LNCaP clone FGC (cell line): ENCODE measurements at regions not wholly inside any gene's neighbourhood (a gene's known extent, or its start where the extent isn't known, plus 50 kb on each side); places are given as distances from the start of the nearest gene placed in this dataset.
A peak's percentile ranks its signal among the peaks of the same experiment; 100 is the strongest.

ENCODE experiments used
- DNase-seq: peaks from one replicate; pipeline ENCODE4 v3.0.0-alpha.2; 2011; ENCODE audit warnings: low read depth
- H3K4me3 ChIP-seq: 2 replicates; pipeline ENCODE4 v1.5.1; 2011; ENCODE audit warnings: mild to moderate bottlenecking, low read depth, low read length, control low read depth
- TF ChIP-seq, protein P1 (sequence below): IDR thresholded peaks from 2 replicates; pipeline ENCODE4 v1.5.1; 2012; ENCODE audit warnings: mild to moderate bottlenecking; ENCODE audit not compliant: control insufficient read depth, insufficient read depth; ENCODE audit errors: extremely low read depth

DNA sequence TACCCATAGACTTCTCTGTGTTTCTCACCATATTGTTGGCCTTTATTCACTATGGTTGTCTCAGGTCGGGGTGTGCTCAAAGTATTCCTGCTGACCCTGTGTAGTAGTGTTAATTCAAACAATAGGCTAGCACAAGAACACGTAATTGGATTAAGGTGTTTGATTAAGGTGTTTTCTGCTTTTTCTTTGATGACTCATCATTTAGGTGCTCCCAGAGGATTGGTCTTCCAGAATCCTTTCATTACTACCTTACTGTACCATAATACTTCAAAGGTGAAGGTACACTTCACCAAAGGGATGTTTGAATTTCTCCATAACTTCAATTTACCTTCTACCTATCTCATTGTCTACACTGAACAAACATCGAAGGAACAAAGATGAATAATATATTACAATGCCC, 121.7 kb upstream of the CCDC160 start:
- TF ChIP-seq, protein P1, sequence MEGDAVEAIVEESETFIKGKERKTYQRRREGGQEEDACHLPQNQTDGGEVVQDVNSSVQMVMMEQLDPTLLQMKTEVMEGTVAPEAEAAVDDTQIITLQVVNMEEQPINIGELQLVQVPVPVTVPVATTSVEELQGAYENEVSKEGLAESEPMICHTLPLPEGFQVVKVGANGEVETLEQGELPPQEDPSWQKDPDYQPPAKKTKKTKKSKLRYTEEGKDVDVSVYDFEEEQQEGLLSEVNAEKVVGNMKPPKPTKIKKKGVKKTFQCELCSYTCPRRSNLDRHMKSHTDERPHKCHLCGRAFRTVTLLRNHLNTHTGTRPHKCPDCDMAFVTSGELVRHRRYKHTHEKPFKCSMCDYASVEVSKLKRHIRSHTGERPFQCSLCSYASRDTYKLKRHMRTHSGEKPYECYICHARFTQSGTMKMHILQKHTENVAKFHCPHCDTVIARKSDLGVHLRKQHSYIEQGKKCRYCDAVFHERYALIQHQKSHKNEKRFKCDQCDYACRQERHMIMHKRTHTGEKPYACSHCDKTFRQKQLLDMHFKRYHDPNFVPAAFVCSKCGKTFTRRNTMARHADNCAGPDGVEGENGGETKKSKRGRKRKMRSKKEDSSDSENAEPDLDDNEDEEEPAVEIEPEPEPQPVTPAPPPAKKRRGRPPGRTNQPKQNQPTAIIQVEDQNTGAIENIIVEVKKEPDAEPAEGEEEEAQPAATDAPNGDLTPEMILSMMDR = no peak
- DNase-seq = no peak
- no peak overlapping the region for H3K4me3 ChIP-seq

DNA sequence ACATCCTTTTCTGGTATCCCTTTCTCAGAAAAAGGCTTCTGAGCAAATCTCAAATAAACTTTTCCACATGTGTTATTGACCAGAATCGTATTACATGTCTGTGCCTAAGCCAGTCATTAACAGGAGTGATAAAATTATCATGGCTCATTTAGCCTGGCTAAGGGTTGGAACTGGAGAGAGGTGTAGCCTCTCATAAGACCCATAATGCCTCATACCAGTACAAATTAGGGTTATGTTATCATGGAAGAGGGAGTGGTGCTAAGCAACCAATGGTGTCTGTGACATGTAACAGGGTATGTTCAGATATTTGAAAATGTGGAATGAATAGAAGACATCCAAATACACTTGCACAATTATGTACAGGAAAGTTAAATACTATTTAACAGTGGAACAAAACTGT, 99.6 kb upstream of the CCDC160 start:
- H3K4me3 ChIP-seq = no peak overlapping the region
- no peak for DNase-seq
- TF ChIP-seq, protein P1 = no peak

DNA sequence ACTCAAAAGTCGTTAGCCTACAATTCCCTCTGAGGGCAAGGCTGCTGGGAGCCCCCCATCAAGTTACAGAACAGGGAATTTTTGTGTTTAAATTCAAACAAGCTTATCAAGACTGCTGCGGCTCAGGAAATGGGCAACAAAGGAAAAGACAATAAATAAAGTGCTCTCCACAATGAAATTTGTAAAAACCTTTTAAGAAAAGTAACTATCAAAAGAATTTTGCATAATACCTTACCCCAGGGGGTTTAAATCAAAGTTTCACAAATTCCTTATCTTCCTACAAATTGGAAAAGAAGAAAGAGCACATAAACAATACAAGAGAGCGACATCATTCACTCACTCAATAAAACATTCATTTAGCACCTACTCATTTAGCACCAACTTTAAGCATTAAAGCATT, 97.9 kb upstream of the CCDC160 start:
- no peak for DNase-seq
- TF ChIP-seq, protein P1 = no peak
- H3K4me3 ChIP-seq = no peak overlapping the region

DNA sequence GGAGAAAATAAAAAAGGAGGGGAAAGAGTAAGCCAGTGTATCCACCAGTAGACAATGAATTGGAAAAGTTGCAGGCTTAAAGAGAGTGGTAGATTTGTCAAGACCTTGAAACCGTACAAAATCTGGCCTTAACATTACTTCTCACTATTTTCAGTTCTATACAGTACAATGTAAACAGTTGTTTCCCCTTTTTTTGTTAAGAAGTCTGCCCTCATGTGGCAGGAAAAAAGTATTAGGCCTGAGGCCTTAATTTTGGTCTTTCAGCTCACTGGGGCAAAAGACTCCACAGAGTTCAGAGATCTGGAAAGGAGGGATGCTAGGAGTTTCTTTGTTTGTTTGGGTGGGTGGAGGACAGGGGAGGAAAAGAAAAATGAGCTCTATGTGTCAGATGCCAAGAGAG, 92.8 kb upstream of the CCDC160 start:
- H3K4me3 ChIP-seq = no peak overlapping the region
- TF ChIP-seq, protein P1 = peak; percentile 49
- no peak for DNase-seq

DNA sequence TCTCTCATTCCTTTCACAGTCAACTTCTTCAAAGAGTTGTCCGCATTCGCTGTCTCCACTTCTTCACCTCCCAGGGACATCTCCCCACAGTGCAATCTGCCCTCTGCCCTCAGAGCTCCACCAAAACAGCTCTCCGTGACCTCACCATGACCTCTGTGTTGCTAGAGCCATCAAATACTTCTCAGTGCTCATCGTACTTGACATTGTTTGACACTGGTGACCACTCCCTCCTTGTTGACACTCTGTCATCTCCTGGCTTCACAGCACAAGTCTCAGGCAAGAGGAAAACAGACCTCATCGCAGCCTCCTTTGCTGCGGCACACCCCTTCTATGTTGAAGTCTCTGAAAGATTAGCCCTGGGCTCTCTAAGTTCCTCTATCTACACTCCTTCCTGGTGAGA, 90.5 kb upstream of the CCDC160 start:
- TF ChIP-seq, protein P1 = no peak
- no peak overlapping the region for H3K4me3 ChIP-seq
- DNase-seq = no peak

DNA sequence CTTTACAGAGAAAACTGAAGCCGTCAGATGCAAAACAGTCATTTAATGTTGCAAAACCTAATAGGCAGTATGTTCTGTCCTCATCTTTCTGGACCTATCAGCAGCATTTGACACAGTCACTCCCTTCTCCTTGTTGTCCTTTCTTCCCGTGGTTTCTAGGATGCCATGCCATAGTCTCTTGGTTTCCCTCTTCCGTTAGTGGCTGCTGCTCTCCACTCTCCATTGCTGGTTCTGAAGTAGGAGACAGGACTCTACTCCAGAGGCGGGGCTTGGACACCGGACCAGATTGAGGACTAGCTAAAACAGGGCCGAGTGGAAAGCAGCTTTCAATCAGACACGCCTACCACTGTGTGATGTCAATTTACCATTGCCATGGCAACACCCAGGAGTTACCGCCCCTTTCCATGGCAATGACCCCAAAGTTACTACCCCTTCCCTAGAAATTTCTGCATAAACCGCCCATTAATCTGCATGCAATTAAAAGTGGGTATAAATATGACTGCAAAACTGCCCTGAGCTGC, 88.8 kb upstream of the CCDC160 start:
- DNase-seq = no peak
- no peak overlapping the region for H3K4me3 ChIP-seq
- TF ChIP-seq, protein P1 = no peak

DNA sequence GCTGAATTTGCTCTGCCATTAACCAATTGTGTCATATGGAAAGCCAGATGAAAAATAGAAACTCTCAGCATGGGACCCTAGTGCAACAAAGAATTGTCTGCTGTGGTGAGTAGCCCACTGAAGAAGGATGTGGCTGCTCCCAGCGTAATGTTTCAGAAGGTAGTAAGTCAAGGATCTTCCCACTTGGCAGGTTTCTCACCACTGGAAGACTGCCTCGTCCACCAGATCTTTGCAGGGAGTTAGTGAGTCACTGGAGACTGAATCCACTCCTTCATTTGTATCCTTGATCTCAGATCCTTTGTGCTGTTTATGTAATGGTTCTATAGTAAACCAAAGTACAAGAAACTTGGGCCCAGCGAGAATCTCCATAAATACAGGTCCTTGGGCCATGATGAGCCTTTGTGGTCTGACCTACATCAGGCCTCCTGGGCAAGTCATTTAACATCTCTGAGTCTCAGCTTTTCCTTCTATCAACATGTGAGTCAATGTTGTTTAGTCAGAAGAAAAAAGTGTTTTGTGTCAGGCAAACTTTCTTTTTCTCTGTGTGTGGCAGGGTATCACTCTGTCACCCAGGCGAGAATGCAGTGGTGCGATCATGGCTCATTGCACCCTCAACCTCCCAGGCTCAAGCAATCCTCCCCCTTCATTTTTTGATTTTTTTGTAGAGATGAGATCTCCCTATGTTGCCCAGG, 78.0 kb upstream of the CCDC160 start:
- TF ChIP-seq, protein P1 = no peak
- DNase-seq = no peak
- no peak overlapping the region for H3K4me3 ChIP-seq
